HCT116 (cell line): ENCODE measurements at regions not wholly inside any gene's neighbourhood (a gene's known extent, or its start where the extent isn't known, plus 50 kb on each side); places are given as distances from the start of the nearest gene placed in this dataset.

Experiments
- ATAC-seq: fragments of 200-7000 bp; cut with Tn5 transposase; 2 replicates; pipeline ENCODE4 v1.9.1; 2020; ENCODE audit warnings: mild to moderate bottlenecking, moderate library complexity
- BruUV-seq: library from RNA; stranded (reverse); fragments of 400-500 nt; replicated peaks from 2 replicates; lab custom pipeline; 2021; lab: Mats Ljungman, UMichigan
- CTCF ChIA-PET: fragments of 300-600 bp; sonication (Branson Sonifier 250); formaldehyde crosslinking; loops from one replicate; lab custom pipeline; 2021; ENCODE audit warnings: antibody characterized with exemption; lab: Charles Lee
- POLR2A ChIA-PET: fragments of 300-600, 350-600 bp; sonication (Branson Sonifier 250); formaldehyde crosslinking; loops from one replicate; lab custom pipeline; 2021; ENCODE audit warnings: antibody characterized with exemption; lab: Charles Lee
- RAD21 ChIA-PET, 2 experiments: fragments of 300-600 bp; sonication (Branson Sonifier 250); formaldehyde crosslinking; loops; one replicate each; lab custom pipeline; 2023; ENCODE audit warnings: low total read pairs in 2 of 2; ENCODE audit not compliant: uncharacterized antibody in 2 of 2, unreplicated experiment in 2 of 2, low non-redundant PET in 1 of 2; lab: Charles Lee
- DNase-seq: peaks from one replicate; pipeline ENCODE4 v3.0.0-alpha.2; 2010; ENCODE audit warnings: low read depth, low spot score
- H2AFZ ChIP-seq: fragments of 200-600 bp; shearing (Covaris generic), sonication (generic); 2 replicates; pipeline ENCODE4 v1.6.1; 2017; ENCODE audit warnings: low read depth, mixed run types, mixed read lengths, antibody characterized with exemption, low read length; ENCODE audit not compliant: poor library complexity, severe bottlenecking
- H3K27ac ChIP-seq: 2 replicates; pipeline ENCODE4 v1.5.1; 2012; ENCODE audit warnings: low read depth, low read length
- H3K27me3 ChIP-seq: fragments of 200-600 bp; sonication (generic); 2 replicates; pipeline ENCODE4 v1.6.1; 2016; ENCODE audit warnings: mixed run types, low read length, mixed read lengths; ENCODE audit not compliant: insufficient read depth
- H3K36me3 ChIP-seq, 2 experiments: fragments of 200-500 bp in 1 of 2; fragments of 200-600 bp in 1 of 2; sonication (Bioruptor generic) in 1 of 2; sonication (generic) in 1 of 2; 2 replicates each; pipeline versions ENCODE4 v1.5.1 to v1.6.1; 2014 to 2016; ENCODE audit warnings: low read length in 2 of 2, inconsistent platforms in 1 of 2, mixed read lengths in 1 of 2, mixed run types in 1 of 2; ENCODE audit not compliant: insufficient read depth in 2 of 2, control insufficient read depth in 1 of 2
- H3K4me1 ChIP-seq, 2 experiments: fragments of 200-600 bp in 1 of 2; sonication (generic) in 1 of 2; 2 replicates each; pipeline versions ENCODE4 v1.5.1 to v1.6.1; 2012 to 2017; ENCODE audit warnings: low read length in 2 of 2, inconsistent platforms in 1 of 2, mild to moderate bottlenecking in 1 of 2, mixed read lengths in 1 of 2, mixed run types in 1 of 2, moderate library complexity in 1 of 2; ENCODE audit not compliant: insufficient read depth in 2 of 2, control insufficient read depth in 1 of 2
- H3K4me2 ChIP-seq: fragments of 200-600 bp; sonication (generic); 2 replicates; pipeline ENCODE4 v1.6.1; 2017; ENCODE audit warnings: mixed run types, low read length, mixed read lengths
- H3K4me3 ChIP-seq, 2 experiments: fragments of 200-600 bp in 1 of 2; sonication (generic) in 1 of 2; replicated peaks in 1 of 2; 2 replicates each; pipeline ENCODE4 v1.5.1; 2011 to 2016; ENCODE audit warnings: low read length in 2 of 2, control low read depth in 1 of 2, low read depth in 1 of 2, mild to moderate bottlenecking in 1 of 2, mixed read lengths in 1 of 2, mixed run types in 1 of 2
- H3K79me2 ChIP-seq: fragments of 200-600 bp; sonication (generic); 2 replicates; pipeline ENCODE4 v1.6.1; 2017; ENCODE audit warnings: mild to moderate bottlenecking, mixed run types, low read length, moderate library complexity, mixed read lengths; ENCODE audit not compliant: insufficient read depth
- H3K9ac ChIP-seq: fragments of 200-600 bp; sonication (generic); 2 replicates; pipeline ENCODE4 v1.6.1; 2016; ENCODE audit warnings: low read length, mixed read lengths
- H3K9me2 ChIP-seq: fragments of 200-600 bp; sonication (generic), shearing (Covaris generic); 2 replicates; pipeline ENCODE4 v1.6.1; 2017; ENCODE audit warnings: mixed run types, mild to moderate bottlenecking, moderate library complexity; ENCODE audit not compliant: insufficient read depth
- H3K9me3 ChIP-seq, 2 experiments: fragments of 200-500 bp in 1 of 2; fragments of 200-600 bp in 1 of 2; sonication (Bioruptor generic) in 1 of 2; sonication (generic) in 1 of 2; 2 replicates each; pipeline ENCODE4 v1.6.1; 2014 to 2017; ENCODE audit warnings: low read length in 2 of 2, mixed read lengths in 2 of 2, inconsistent platforms in 1 of 2, low read depth in 1 of 2, mild to moderate bottlenecking in 1 of 2, mixed run types in 1 of 2, moderate library complexity in 1 of 2; ENCODE audit not compliant: control insufficient read depth in 1 of 2, insufficient read depth in 1 of 2
- H4K20me1 ChIP-seq: fragments of 200-600 bp; sonication (generic), shearing (Covaris generic); 2 replicates; pipeline ENCODE4 v1.6.1; 2017; ENCODE audit warnings: mixed run types, mild to moderate bottlenecking, moderate library complexity; ENCODE audit not compliant: insufficient read depth
- ATF3 ChIP-seq: IDR thresholded peaks from 2 replicates; pipeline ENCODE4 v1.6.1; 2012
- CBX3 ChIP-seq: IDR thresholded peaks from 2 replicates; pipeline ENCODE4 v1.6.1; 2012; ENCODE audit warnings: low read depth
- CEBPB ChIP-seq: IDR thresholded peaks from 2 replicates; pipeline ENCODE4 v1.6.1; 2012; ENCODE audit warnings: low read depth
- EGR1 ChIP-seq: IDR thresholded peaks from 2 replicates; pipeline ENCODE4 v1.6.1; 2012; ENCODE audit warnings: low read depth
- ELF1 ChIP-seq: IDR thresholded peaks from 2 replicates; pipeline ENCODE4 v1.6.1; 2012; ENCODE audit warnings: low read depth, borderline replicate concordance
- EZH2 ChIP-seq: fragments of 200-600 bp; sonication (generic); IDR thresholded peaks from 2 replicates; pipeline ENCODE4 v1.6.1; 2017; ENCODE audit warnings: antibody characterized with exemption, mixed run types
- FOSL1 ChIP-seq: IDR thresholded peaks from 2 replicates; pipeline ENCODE4 v1.6.1; 2012; ENCODE audit warnings: low read depth
- POLR2A ChIP-seq: IDR thresholded peaks from 2 replicates; pipeline ENCODE4 v1.7.0; 2011; ENCODE audit warnings: borderline replicate concordance; ENCODE audit not compliant: insufficient read depth, insufficient read length; ENCODE audit errors: extremely low read depth
- SIN3A ChIP-seq: IDR thresholded peaks from 2 replicates; pipeline ENCODE4 v1.6.1; 2012; ENCODE audit warnings: low read depth
- SP1 ChIP-seq: IDR thresholded peaks from 2 replicates; pipeline ENCODE4 v1.6.1; 2012; ENCODE audit warnings: low read depth
- SRF ChIP-seq: IDR thresholded peaks from 2 replicates; pipeline ENCODE4 v1.6.1; 2012; ENCODE audit warnings: low read depth
- YY1 ChIP-seq: IDR thresholded peaks from 2 replicates; pipeline ENCODE4 v1.6.1; 2011; ENCODE audit warnings: low read length, low read depth, moderate library complexity, mild to moderate bottlenecking; ENCODE audit not compliant: insufficient replicate concordance; ENCODE audit errors: extremely low read depth
- ZBTB33 ChIP-seq: IDR thresholded peaks from 2 replicates; pipeline ENCODE4 v1.6.1; 2011; ENCODE audit warnings: mild to moderate bottlenecking, low read length, moderate library complexity; ENCODE audit not compliant: insufficient replicate concordance; ENCODE audit errors: extremely low read depth
- ZNF274 ChIP-seq: fragments of 200-500 bp; sonication (Bioruptor generic); IDR thresholded peaks from 2 replicates; pipeline ENCODE4 v1.6.1; 2014; ENCODE audit warnings: mild to moderate bottlenecking, low read depth, low read length, inconsistent platforms
- intact Hi-C: fragments of 100-400 bp; cut with micrococcal nuclease; formaldehyde crosslinking; loops from 2 replicates; pipeline ENCODE4 v1.10.0; 2022

- no TSS peak for BruUV-seq
- H4K20me1 ChIP-seq, result no peaks in the 10 kb centered on the region
- no peaks in the 10 kb centered on the region for H3K79me2 ChIP-seq
- no peaks in the 10 kb centered on the region for H3K27me3 ChIP-seq
- TF ChIP-seq FOSL1, result no peak
- no peak for TF ChIP-seq YY1
- no peak for ATAC-seq
- intact Hi-C loops, result no loop called here
- no peak overlapping the region for H3K4me3 ChIP-seq
- CTCF ChIA-PET, result no interaction called here
- no peaks in the 10 kb centered on the region for H3K36me3 ChIP-seq
- H3K27ac ChIP-seq, result no peak overlapping the region
- DNase-seq, result no peak
- RAD21 ChIA-PET, result no interaction called here
- H3K9ac ChIP-seq, result no peak overlapping the region
- no peaks in the 10 kb centered on the region for H3K9me3 ChIP-seq
- no peak overlapping the region for H3K4me2 ChIP-seq
- H3K9me2 ChIP-seq, result no peaks in the 10 kb centered on the region
- no peaks in the 10 kb centered on the region for H3K4me1 ChIP-seq
- no peak overlapping the region for H2AFZ ChIP-seq
- POLR2A ChIA-PET, result no interaction called here
Measured at GRCh38 chr2:12959935-12960334, 243.2 kb downstream of the TRIB2 start.

- Histone ChIP-seq H4K20me1 (no peaks in the 10 kb centered on the region), H3K9me3 (no peaks in the 10 kb centered on the region), H3K4me2 (no peak overlapping the region), H3K27ac (no peak overlapping the region), H2AFZ (no peak overlapping the region), H3K9me2 (no peaks in the 10 kb centered on the region), H3K9ac (no peak overlapping the region), H3K36me3 (no peaks in the 10 kb centered on the region), H3K4me3 (no peak overlapping the region), H3K4me1 (peaks cover 2 to 4% of the 10 kb centered on the region in 2 experiments; a peak in 1 of 4 replicates), H3K79me2 (no peaks in the 10 kb centered on the region), H3K27me3 (no peaks in the 10 kb centered on the region)
- DNase-seq, result no peak
- ATAC-seq, result no peak
- TF ChIP-seq SIN3A (no peak), ATF3 (no peak), SRF (no peak), YY1 (no peak), ELF1 (no peak), SP1 (no peak), EGR1 (no peak), ZNF274 (no peak), POLR2A (no peak), CBX3 (no peak), CEBPB (no peak), EZH2 (no peak), ZBTB33 (no peak)
- no TSS peak for BruUV-seq
- POLR2A ChIA-PET, result no interaction called here
- CTCF ChIA-PET, result no interaction called here
- RAD21 ChIA-PET, result no interaction called here
- intact Hi-C loops, result no loop called here
Measured at GRCh38 chr2:12960671-12961070, 243.9 kb downstream of the TRIB2 start.
